Cardiac muscle cell (in vitro differentiated cells and primary cell): ENCODE measurements at regions not wholly inside any gene's neighbourhood (a gene's known extent, or its start where the extent isn't known, plus 50 kb on each side); places are given as distances from the start of the nearest gene placed in this dataset.

Experiments
- DNase-seq, 2 donors: peaks; one replicate each; pipeline versions ENCODE4 v3.0.0 to v3.0.0-alpha.2; 2010 to 2017; ENCODE audit warnings: low read depth in 1 of 2, low spot score in 1 of 2
- H3K27ac ChIP-seq: fragments of 200-600 bp; sonication (generic); 2 replicates; pipeline ENCODE4 v1.5.1; 2016
- H3K27me3 ChIP-seq: fragments of 200-600 bp; sonication (generic); 2 replicates; pipeline ENCODE4 v1.6.0; 2016; ENCODE audit warnings: control low read depth
- H3K36me3 ChIP-seq: fragments of 200-600 bp; sonication (generic); 2 replicates; pipeline ENCODE4 v1.5.1; 2016; ENCODE audit warnings: control low read depth
- H3K4me1 ChIP-seq: fragments of 200-600 bp; sonication (generic); 2 replicates; pipeline ENCODE4 v1.8.1; 2017; ENCODE audit warnings: low read depth, mild to moderate bottlenecking, mixed run types
- H3K4me3 ChIP-seq: fragments of 200-600 bp; sonication (generic); 2 replicates; pipeline ENCODE4 v1.5.1; 2016; ENCODE audit warnings: mild to moderate bottlenecking
- H3K9me3 ChIP-seq: fragments of 200-600 bp; sonication (generic); 2 replicates; pipeline ENCODE4 v1.5.1; 2017; ENCODE audit warnings: low read depth, mild to moderate bottlenecking, control low read depth
- TF ChIP-seq, protein P1 (sequence below): IDR thresholded peaks from 2 replicates; pipeline ENCODE4 v1.5.1; 2012; ENCODE audit warnings: low read depth, mild to moderate bottlenecking, low read length

DNA sequence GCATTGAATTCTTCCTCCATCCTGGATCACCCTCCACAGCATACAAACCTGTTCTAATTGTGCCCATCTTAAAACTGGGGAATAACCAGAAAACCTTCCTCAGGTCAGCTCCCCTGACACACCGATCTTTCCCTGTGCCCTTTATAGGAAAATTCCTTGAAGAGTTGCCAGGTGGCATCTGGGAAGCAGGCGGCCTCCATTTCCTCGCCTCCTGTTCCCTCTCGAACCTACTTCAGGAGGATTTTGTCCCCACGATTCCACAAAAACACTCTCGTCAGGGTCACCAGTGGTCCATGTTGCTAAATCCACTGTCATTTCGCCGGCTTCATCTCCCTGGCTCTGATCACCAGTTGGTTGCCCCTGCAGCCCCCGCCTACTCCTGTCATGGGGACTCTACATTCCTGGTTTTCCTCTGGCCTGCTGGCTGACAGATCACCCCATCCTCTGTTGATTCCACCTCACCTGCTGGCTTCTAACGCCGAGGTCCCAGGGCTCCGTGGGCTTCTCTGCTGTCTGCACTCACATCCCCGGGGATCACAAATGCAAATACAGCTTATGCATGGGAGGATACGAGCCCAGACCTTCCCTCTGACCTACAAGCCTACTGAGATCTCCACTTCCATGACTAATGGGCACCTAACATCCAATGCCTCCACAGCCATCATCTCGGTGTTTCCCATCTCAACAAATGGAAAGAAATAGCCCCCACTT, 92.5 kb upstream of the PRDM11 start:
- Histone ChIP-seq H3K36me3 (no peaks in the 10 kb centered on the region), H3K4me1 (peaks cover 7% of the 10 kb centered on the region), H3K9me3 (no peaks in the 10 kb centered on the region), H3K4me3 (no peak overlapping the region), H3K27me3 (no peaks in the 10 kb centered on the region), H3K27ac (no peak overlapping the region)
- TF ChIP-seq, protein P1, sequence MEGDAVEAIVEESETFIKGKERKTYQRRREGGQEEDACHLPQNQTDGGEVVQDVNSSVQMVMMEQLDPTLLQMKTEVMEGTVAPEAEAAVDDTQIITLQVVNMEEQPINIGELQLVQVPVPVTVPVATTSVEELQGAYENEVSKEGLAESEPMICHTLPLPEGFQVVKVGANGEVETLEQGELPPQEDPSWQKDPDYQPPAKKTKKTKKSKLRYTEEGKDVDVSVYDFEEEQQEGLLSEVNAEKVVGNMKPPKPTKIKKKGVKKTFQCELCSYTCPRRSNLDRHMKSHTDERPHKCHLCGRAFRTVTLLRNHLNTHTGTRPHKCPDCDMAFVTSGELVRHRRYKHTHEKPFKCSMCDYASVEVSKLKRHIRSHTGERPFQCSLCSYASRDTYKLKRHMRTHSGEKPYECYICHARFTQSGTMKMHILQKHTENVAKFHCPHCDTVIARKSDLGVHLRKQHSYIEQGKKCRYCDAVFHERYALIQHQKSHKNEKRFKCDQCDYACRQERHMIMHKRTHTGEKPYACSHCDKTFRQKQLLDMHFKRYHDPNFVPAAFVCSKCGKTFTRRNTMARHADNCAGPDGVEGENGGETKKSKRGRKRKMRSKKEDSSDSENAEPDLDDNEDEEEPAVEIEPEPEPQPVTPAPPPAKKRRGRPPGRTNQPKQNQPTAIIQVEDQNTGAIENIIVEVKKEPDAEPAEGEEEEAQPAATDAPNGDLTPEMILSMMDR: no peak
- DNase-seq: no peak

DNA sequence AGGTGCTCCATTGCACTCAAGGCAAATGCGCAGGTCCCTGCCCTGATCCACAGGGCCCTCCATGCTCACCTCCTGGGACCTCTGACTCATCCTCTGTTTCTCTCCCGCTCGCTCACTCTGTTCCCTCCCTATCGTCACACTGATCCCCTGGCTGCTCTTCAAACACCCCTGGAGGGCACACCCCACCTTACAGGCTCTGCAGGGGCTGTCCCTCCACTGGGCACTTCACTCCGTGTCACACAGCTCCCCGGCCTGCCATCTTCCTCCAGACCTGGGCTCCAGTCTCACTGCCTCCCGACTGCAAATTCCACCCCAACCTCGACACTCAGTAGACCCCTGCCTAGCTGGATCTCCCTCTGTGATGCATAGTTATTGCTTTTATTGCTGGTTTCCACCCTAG, 91.5 kb upstream of the PRDM11 start:
- no peak for DNase-seq
- H3K4me1 ChIP-seq: no peaks in the 10 kb centered on the region
- no peaks in the 10 kb centered on the region for H3K9me3 ChIP-seq
- no peak overlapping the region for H3K4me3 ChIP-seq
- H3K27ac ChIP-seq: no peak overlapping the region
- TF ChIP-seq, protein P1: no peak
- no peaks in the 10 kb centered on the region for H3K27me3 ChIP-seq
- H3K36me3 ChIP-seq: no peaks in the 10 kb centered on the region

- Histone ChIP-seq H3K27ac (no peak overlapping the region), H3K4me3 (no peak overlapping the region), H3K4me1 (no peaks in the 10 kb centered on the region), H3K36me3 (no peaks in the 10 kb centered on the region), H3K27me3 (no peaks in the 10 kb centered on the region), H3K9me3 (no peaks in the 10 kb centered on the region)
- TF ChIP-seq, protein P1: no peak
- no peak for DNase-seq
Observed at GRCh38 chr11:45056529-45056928, 89.9 kb upstream of the PRDM11 start.

DNA sequence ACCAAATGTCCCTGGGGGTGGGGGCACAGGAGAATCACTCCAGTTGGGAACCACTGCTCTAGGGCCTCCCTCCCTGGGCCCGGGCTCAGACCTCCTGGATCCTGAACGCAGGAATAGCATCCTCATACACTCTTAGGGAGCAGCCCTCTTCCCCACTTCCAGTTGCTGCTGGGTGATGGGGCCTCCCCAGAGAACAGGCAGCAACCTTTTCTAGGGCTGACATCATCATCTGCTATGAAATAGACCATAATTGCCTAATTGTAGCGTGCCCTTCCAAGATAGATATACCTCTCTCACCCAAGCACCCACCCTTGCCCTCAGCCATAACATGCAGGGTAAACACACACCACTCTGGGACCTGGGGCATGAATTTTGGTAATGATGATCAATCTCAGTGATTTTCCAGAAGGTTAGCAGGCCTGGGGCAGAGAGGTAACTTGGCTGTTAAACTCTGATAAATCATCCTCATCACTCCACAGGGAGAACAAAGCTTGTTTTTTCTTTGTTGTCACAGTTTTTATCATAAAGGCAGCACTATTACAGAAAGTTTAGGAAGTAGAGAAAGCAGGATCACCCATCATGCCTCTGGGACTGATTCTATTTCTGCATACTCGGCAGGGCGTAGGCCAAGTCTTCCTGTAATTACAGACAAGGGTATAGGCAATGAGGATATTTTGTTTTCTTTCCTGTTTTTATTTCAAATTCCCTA, 88.3 kb upstream of the PRDM11 start:
- no peak for DNase-seq
- H3K27ac ChIP-seq: no peak overlapping the region
- TF ChIP-seq, protein P1: no peak
- H3K4me1 ChIP-seq: no peaks in the 10 kb centered on the region
- no peaks in the 10 kb centered on the region for H3K9me3 ChIP-seq
- no peak overlapping the region for H3K4me3 ChIP-seq
- H3K36me3 ChIP-seq: no peaks in the 10 kb centered on the region
- no peaks in the 10 kb centered on the region for H3K27me3 ChIP-seq

- Histone ChIP-seq H3K27me3 (no peaks in the 10 kb centered on the region), H3K9me3 (no peaks in the 10 kb centered on the region), H3K27ac (no peak overlapping the region), H3K4me3 (no peak overlapping the region), H3K4me1 (no peaks in the 10 kb centered on the region), H3K36me3 (no peaks in the 10 kb centered on the region)
- no peak for DNase-seq
- TF ChIP-seq, protein P1: no peak
Observed at GRCh38 chr11:45058647-45058950, 87.8 kb upstream of the PRDM11 start.
